ENCODE measurements at regions not wholly inside any gene's neighbourhood (a gene's known extent, or its start where the extent isn't known, plus 50 kb on each side); places are given as distances from the start of the nearest gene placed in this dataset.

DNA sequence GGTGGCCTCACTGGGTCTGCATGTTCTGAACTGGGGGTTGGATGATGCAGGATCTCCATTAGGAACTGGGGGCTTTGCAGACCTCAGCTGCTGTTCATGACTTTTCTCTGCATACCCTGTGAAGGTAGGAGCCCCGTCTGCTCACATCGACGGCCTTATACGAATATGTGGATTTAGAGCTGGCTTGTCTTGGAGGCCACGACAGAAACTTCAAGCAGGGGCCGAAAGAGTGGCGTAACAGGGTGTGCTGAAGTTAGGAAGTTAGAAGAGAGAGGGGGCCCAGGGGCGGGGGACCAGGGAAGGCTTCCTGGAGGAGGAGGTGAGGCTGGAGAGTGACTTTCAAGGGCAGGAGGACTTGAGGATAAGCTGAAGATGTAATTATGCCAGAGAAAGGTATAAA lies 144.9 kb downstream of the TSN start:
- DNase-seq: no peak

DNA sequence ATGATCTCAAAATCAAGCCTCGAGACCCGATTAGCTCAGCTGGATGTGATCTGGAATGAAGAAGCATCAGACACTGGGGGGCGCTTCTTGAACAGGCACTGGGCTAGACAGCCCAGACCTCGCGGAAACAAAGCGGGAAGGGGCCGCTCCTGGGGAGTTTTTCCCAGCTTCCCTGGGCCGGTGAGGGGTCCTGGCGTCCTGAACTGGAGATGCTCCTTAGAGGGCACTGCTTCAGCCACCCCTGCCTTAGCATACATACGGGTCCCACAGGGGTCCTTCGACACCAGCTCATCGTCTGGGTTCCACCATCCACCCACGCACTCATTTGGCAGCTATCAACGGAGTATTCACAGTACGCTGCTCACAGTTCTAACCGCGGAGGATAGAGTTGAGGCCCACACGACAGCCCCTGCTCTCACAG lies 146.7 kb downstream of the TSN start:
- no peak for DNase-seq

DNA sequence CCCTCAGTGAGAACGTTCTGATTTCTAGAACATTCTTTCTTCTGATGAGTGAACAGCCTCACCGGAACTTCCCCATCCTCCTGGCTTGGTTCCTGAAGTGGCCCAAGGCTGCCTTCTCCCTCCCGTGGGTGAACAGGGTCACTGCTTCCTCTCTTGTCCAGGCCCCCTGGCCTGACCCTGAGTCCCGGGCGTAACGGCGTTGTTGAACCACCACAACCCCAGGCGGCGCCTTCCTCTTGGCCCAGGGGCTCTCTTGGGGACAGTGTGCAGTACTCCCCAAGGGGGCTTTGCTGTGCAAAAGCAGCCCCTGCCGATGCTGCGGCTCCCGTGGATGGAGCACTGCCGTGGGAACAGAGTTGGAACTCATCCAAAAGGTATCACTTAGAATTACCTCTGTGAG lies 147.2 kb downstream of the TSN start:
- no peak for DNase-seq

DNA sequence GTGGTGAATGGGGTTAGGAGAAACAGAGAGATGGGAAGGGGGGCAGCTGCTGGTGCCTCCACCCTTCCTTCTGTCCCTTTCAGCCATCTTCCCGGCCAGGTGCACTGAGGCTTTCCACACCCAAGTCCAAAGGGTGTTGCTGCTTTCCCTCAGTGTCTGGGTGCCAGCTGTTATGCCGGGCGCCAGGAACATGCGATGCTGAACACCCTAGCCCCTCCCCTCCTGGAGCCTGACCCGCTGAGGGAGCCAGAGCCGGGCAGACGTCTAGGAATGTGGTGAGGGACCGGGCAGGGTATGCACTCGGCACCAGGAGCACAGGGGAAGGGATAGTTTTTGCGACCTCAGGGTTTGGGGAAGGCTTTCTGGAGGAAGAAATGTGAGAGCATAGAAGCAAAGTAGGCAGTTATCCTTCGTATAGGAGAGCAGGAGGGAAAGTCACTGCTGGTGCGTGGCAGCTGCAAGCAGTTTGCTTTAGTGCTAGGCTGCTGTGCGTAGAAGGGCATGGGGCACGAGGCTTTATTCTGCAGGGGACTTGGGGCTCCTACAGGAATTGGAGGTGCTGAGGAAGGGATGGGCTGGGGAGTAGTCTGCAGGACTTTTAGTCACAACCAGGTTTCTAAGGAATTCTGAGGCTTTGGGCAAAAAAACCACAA lies 147.7 kb downstream of the TSN start:
- DNase-seq: peak; percentile 61

DNA sequence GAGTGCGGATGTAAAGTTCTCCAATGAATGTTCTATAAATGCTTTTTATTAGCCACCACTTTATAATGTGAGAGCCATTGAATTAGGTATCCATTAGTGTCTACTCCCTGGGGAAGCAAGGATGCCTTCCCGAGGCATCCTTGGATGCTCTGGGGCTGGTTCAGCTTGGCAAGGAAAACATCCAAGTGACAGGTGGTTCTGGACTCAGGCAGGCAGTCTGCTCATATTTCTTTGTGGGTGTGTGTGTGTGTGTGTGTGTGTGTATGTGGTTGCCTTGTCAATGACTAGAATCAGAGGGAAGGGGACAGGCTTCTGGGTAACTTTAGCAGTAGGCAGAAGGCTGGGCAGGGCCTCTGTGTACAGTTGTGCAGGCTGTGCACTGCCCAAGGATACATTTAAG lies 149.2 kb downstream of the TSN start:
- no peak for DNase-seq

DNA sequence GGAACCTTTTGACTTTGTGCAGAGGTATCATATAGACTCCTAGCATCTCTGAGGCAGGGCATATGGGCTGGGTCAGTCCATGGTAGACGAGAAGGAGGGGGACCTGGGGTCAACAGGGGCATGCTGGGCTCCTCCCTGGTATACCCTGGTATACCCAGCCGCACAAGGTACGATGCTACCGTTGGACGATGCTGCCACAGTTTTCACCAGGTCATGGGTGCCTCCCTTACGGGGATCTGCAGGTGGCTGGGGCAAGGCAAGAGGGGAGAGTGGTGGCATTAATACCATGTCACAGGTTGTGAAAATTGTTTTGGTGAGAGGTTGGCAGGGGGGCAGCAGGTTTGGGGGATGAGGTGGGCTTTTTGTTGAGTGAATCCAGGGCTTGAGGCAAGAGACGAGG lies 149.8 kb downstream of the TSN start:
- DNase-seq: no peak

DNA sequence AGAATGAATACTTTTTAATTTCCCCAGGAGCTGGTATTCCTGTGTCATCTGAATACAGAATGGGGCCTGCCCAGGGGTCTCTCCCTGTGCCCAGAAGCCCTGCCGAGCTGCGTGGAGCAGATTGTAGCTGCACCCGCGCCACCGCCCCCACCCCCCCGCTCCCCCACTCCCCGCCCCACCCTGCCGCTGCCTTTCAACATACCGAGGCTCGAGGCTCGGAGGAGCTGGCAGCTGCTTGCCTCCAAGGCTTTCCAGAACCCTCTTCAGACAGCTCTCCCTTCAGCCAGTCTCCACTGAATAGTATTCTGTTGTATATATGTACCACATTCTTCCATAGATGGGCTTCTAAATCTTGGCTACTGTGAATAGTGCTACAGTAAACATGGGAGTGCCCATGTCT lies 150.7 kb downstream of the TSN start:
- no peak for DNase-seq

DNA sequence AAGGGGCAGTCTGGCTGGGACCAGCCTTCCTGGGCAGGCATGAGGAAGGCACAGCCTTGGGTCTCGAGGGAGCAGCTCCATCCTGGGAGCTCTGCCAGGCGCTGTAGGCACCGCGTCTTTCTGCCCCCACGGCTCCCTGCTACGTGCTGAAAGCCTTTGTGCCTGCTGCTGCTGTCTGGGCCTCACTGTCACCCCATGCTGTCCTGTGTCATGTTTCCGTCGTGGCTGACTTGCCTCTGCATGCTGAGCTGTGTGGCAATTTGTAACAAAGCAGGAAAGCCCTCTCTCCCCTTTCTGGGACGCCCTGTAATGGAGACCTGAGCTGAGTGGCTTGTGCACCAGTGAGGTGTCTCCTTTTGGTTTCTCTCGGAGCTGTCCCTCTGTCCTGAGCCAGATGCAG lies 152.5 kb downstream of the TSN start:
- no peak for DNase-seq

DNA sequence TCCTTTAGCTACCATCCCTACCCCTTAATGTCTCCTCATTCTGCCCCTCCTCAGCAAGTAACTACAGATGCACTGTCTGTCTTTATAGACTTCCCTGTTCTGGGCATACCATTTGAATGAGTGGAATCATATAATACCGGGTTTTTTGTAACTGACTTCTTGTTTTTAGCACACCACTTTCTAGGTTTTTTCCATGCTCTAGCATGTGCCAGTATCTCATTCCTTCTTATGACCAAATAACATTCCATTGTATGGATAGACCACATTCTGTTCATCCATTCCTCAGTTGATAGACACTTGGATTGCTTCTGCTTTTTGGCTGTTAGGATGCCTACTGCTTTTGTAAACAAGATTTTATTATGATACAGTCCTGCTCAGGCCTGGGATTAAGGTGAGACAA lies 154.7 kb downstream of the TSN start:
- DNase-seq: no peak

DNA sequence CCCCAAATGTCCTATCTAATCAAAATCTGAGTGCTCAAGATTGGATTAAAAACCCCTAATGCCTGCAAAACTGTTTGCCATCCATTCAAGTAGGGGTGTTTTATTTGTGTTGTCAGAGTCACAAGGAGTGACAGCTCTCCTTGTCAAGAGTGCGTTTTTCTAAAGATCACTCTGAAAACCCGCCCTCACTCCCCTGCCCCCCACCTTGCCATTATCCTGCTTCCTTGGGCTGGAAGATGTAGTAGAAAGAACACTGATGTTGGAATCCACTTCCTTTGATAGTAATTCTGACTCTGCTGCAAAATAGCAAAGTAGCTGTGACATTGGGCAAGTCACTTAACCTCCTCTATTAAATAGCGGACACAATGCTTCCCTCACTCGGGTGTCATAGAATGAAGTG lies 155.6 kb downstream of the TSN start:
- no peak for DNase-seq

DNA sequence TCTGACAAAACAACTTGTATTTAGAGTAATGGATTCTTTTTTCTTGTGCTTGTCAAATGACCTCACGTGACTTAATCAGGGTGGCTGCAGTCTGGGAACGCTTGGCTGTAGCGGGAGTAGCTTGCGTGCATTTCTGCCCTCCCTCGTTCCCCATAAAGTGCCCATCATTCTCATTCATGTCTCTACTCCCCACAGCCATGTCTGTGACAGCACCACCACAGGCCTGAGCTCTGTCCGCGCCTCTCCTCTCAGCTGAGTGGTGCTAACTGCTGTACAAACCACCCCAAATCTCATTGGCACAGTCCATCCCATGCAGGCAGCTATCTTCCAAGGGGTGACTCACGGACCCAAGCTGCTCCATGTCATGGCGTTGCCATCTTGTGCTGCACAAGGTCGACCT lies 161.7 kb downstream of the TSN start:
- no peak for DNase-seq

DNA sequence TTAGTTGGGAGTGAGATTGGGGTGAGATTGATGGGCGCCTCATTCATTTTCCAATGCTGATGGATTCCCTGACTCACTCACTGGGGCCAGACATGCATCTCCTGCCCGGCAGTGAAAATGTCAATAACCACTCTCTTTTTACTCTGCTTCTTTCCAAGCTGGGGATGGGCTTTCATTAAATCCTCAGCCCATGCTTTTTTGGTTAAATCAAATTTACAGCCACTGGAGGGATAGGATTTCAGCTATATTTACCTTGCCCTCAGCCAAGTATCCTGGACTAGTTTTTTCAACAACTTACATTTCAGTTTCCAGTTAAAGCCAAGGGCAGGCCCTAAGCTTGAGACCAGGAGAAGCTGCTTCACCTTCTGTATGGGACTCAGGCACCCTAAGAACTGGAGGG lies 162.8 kb downstream of the TSN start:
- DNase-seq: no peak

DNA sequence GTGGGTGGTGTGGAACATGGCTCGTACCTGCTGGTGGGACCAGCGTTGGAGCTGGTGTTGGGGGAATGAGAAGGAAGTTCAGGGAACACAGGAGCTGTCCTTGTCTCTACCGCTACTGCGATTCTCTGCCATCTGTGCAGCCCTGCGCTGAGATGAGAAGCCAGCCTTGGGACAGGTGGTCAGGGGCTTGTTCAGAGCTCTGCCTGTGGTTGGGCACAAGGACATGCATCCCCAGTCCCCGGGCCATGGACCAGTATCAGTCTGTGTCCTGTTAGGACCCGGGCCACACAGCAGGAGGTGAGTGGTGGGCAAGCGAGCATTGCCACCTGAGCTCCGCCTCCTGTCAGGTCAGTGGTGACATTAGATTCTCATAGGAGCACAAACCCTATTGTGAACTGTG lies 164.4 kb downstream of the TSN start:
- DNase-seq: no peak

DNA sequence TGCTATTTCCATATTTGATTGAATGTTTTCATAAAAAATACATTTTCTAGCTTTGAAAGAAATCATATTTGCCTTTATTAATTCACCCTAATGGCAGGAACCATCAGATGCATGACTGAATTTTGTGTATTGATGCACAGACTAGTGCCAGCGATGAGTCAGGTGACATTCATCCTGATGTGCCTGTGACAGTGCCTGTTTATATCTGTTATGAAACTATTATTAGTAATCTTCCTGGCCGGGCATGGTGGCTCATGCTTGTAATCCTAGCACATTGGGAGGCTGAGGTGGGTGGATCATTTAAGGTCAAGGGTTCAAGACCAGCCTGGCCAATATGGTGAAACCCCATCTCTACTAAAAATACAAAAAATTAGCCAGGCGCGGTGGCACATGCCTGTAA lies 170.0 kb downstream of the TSN start:
- no peak for DNase-seq

DNA sequence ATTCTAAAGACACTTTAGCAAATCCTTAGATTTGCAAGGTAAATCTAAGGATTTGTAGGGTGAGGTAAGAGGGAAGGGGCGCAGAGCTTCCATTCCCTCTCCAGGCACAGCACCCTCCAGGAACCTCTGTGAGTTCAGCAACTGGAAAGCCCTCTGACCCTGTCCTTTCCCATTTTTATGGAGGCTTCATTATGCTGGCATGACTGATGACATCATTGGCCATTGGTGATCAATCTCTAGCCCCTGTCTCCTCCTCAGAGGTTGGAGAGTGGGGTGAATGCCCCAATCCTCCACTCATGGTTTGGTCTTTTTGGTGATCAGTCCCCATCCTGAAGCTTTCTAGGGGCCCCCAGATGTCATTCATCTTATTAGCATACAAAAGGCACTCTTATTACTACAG lies 187.8 kb downstream of the TSN start:
- no peak for DNase-seq

DNA sequence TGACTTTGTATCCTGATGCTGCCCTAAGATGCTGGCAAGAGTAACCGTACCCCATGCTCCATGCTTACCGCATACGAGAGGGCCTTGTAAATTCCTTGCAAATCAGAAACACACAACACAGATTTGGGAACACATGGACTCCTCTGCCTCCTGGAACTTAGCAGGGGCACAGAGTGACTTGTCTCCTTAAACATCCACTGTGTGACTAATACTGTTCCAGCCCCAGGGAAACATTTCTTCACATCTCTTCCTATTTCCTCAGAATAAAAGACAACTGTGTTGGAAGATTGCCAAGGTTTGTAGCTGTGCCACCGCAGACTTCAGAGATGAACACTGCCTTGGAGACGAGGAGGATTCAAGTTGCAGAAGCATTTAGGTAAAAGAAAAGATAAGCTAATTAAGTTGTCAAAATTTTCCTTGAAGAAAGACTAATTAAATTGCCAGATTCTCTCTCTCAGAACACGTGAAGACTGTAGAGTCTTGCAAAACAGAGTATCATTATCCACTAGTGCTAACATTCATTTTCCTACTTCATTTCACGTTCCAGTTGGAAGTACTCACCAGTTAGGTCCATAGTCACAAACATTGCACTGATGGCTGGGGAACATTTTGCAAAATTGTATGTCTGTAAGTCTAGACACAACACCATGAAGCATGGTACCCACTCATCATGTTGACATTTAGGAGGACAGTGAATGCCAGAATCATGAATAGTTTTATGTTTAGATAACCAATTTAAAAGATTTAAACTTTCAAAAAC lies 188.8 kb downstream of the TSN start:
- DNase-seq: no peak

DNA sequence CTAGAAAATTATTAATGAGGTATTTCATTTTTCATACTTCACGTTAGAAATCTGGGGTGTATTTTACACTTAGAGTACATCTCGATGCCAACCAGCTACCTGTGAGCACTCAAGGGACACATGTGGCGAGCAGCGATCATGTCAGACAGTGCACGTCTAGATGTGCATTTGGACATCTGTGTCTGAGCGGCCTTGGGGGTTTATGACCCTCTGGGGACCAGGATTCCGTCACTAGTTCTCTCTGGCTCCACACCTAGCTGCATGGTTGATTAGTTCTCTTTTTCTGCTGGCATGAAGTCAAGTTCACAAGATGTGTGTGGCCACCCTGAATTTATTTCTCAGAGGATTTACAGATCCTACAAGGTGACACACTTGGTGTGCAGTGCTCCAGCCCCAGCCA lies 192.2 kb downstream of the TSN start:
- peak; percentile 46 for DNase-seq

DNA sequence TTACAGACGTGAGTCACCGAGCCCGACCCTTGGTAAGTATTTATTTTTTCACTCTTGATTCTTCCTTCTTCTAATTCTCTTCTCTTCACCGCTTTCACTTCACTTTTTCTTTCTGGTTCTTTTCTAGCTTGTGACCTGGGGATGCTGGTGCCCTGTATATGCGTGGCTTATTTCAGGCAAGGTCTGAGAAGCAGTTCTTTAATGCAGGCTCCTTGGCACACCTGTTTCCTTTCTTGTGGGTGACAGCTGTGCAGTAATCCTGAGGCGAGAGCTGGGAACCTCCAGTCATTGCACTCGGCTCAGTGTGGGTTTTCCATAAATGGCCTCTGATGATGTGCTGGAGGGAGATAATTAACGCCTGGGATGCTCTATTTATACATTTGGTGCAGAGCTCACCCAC lies 193.8 kb downstream of the TSN start:
- DNase-seq: peak; percentile 54

DNA sequence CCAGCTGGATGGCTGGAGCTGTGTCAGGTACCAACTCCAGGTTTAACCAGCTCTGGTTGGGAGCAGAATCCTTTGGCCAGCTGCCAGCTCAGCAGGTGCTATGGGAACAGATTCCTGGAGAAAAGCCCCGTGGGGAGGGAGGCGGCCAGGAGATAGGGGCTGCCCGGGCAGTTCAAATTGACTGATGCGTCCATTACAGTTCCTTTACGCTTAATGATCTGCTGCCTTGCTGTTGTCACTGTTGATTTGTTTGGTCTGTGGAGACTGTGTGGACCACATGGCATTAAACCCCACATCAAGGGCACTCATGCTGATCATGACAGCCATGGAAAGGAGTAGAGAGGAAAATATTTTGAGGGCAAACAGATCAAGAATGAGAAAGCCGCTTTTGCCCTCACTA lies 200.0 kb downstream of the TSN start:
- DNase-seq: no peak

DNA sequence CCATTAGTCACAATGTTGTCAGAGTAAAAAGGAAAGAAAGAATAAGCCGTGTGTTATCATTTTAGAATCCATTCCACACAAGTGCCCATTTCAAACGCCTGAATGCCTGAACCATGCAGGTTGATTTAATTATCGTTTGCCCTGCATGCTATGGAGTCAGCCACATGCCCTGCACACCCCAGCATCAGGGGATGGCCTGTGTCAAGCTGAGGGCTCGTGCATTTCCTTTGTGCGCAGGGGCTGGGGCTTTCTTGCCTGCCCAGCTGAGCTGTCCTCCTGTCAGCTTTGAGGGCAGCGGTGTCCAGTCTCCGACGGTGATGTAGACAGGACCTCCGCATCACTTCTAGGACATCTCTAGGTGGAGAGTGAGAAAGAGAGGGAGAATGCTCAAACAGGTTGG lies 200.4 kb downstream of the TSN start:
- DNase-seq: no peak

DNA sequence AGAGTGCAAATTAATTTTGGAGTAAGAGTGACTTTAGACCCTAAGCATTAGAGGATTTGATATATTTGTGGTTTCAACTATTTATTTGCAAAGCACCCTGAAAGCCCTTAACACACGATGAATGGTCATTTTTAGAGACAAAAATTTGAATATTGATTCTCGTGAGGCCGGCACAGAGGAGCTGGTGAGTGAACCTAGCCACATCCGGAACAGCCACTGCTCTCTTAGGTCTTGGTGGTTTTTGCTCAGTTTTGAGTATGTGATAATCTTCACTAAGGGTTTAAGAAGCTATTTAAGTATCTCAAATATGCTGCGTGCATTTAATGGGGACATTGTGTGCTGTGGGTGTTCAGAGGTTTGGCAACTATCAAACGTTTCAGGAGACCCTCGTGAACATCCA lies 204.8 kb downstream of the TSN start:
- peak; percentile 1 for DNase-seq

DNA sequence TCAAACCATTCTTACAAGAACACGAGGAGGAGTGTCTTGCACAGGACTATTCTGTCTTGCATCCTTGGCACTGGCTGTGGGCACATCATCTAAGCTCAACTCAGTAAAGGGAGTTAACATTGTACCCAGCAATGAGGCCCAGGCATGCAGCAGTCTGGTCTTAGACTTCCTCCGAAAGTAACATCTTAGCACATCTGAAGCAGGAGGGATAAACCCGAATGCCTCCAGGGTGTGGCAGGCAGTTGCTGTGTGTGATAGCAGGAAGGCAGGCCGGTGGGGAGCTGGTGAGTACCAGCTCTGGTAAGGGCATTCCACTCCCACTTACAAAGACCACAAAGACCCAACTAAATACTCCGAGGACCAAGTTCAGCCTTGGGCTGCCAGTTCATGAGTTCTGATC lies 206.3 kb downstream of the TSN start:
- DNase-seq: no peak

DNA sequence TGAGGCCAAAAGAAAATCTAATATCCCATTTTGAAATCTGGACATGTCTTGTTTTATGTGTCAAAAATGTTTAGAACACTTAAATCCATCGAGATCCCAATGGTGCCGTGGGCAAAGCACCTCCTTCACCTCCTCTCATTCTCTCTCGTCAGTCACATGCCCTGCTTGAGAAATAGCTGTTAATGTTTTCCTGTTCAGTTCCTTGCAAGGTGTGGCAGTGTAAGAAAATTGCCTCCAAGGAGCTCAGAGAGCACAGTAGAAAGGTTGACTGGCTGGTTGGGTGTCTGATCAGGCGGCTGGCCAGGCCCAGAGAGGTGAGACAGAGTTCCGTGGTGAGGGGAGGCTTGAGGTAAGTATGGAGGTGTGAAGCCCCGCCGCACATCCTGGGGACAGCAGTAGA lies 210.2 kb downstream of the TSN start:
- DNase-seq: no peak

DNA sequence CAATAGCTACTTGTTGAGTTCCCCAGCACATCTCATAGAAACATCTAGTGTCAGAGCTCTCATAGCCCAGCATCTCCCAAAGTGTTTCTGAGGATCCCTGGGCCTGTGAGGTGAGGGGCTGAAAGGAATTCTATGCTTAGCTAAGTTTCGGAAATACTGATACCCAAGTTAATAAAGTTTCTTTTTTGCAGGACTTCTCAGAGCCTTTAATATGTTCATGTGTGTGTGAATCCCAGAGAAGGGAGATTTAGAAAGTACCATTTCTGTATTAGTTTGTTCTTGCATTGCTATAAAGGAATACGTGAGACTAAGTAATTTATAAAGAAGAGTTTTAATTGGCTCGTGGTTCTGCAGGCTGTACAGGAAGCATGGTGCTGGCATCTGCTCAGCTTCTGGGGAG lies 211.2 kb downstream of the TSN start:
- no peak for DNase-seq

DNA sequence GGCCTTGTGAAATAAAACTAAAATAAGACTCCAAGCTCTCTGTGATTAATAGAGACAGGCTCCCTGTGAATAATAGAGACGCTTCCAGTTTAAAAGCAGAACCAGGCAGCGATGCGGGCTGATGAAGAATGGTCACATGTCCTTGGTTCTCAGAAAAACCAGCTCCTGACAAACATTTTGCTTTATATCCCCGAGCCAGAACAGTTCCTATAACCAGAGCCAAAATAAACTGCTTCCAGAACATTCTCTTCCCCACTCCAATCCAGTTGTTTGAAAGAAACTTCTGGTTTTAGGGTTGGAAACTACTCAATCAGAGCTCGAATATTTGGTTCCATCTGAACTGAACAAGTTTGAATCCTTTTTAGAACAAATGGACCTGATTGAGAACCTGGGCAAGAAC lies 213.7 kb downstream of the TSN start:
- no peak for DNase-seq
